NCI-H69 (cell line): ENCODE measurements at regions not wholly inside any gene's neighbourhood (a gene's known extent, or its start where the extent isn't known, plus 50 kb on each side); places are given as distances from the start of the nearest gene placed in this dataset.

ENCODE experiments used
- DNase-seq: peaks from one replicate; lab custom pipeline; 2025; lab: John Stamatoyannopoulos, UW

DNA sequence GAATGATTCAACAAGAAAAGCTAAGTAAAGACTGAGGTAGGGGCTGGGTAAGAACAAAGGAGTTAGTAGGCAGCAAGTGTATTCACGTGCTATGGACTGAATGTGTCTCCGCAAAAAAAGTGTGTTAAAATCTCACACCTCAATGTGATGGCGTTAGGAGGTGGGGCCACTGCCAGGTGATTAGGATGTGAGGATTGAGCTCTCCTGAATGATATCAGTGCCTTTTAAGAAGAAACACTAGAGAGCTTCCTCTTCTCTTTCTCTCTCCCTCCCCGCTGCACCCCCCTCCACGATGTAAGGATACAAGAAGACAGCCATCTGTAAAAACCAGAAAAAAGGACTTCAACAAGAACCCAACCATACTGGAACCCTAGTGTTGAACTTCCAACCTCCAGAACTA is 396.1 kb upstream of the PLXNA2 start:
- no peak for DNase-seq

GRCh38 chr1:208641579-208642280 is 397.5 kb upstream of the PLXNA2 start:
- no peak for DNase-seq

- DNase-seq = peak; percentile 24
Observed at GRCh38 chr1:208643005-208643597, 398.9 kb upstream of the PLXNA2 start.

- peak; percentile 96 for DNase-seq
Observed at GRCh38 chr1:208644401-208645160, 400.4 kb upstream of the PLXNA2 start.

- no peak for DNase-seq
Observed at GRCh38 chr1:208646431-208646830, 402.2 kb upstream of the PLXNA2 start.

DNA sequence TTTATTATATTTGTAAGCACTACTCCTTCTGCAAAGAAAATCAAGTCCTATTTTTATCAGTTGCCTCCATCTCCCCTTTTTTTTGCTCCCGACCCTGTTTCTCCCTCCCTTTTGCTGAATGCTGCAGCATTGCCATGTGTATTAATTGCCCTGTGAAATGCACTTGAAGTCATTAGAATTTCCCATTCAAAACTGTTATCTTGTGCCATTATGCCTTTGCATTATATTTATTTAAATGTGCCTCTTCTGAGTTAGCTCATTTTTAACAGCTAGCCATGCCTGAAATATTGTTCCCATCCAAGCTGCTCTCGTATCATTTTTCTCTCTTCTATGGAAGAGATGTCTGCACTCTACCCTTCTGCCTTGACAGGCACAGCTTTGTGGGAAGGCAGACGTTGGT is 404.0 kb upstream of the PLXNA2 start:
- DNase-seq = no peak

DNA sequence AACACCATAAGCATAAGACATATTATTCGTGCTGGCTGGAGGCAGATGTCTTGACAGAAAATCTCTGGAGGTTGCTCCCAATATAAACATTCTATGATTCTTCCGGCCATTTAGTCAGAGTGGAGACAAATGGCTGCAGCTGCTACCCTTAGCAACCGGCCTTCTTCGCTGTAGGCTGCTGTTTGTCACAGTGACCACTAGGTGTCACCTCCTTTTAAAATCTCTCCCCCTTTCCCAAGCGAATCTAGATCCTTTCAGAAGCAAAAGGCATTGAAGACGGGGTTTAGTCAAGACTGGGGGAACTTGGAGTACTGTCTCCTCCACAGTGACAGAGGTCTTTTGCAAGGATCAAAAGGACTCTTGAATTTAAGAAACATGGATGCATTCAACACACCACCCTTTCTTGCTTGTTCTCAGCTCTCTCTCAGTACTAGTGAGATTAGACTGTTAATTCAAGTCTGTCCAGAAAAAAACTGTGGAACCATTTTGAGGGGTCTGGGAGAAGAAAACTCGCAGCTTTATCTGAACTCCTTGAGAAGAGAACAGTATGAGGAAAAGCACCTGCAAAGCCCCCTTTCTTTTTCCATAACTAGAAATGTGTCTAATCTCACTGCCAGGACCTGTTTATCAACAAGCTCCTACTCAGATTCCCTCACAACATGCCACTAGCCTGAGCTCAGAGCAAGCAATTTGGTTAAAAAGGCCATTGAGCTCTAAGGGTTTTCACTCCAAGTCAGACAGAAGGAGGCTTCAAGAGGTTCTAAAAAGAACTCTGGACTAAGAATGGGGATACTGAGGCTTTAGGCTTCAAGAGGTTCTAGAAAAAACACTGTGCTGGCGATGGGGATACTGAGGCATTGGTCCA is 408.3 kb upstream of the PLXNA2 start:
- DNase-seq = peak; percentile 92

DNA sequence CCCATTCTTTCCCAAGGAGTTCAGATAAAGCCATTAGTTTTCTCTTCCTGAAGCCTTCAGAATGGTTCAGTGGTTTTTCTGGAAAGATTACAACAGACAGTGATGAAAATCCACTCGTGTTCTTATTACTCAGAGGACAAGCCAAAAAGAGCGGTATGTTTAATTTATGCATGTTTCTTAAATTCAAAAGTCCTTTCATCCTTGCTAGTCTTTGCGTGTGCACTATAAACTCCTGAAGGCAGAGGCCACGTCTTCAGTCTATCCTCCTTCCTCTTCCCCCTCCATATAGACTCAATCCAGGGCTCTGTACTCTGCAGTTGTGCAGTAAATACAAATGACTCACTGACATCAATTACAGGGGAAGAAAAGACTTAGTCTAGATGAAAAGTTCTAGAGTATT is 409.2 kb upstream of the PLXNA2 start:
- peak; percentile 22 for DNase-seq

DNA sequence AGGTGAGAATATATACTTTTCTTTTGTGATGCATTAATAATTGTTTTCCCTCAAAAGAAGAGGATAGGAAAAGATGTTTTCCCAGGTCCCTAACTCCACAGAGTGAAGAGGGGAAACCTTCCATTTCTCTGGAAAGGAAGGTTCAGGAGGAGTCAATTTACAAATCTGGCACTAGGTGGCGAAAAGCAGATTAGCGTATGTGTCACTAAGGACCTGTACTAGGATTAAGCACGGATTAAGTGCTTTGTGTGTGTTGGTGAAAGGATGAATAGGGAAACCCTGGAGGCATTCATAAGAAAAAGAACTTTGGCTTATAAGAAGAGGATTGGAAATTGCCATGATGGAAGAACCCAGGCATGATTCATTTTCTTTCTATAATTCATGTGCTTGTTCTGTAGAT is 410.1 kb upstream of the PLXNA2 start:
- peak; percentile 76 for DNase-seq

GRCh38 chr1:208665936-208666335 is 421.8 kb upstream of the PLXNA2 start:
- DNase-seq = no peak

DNA sequence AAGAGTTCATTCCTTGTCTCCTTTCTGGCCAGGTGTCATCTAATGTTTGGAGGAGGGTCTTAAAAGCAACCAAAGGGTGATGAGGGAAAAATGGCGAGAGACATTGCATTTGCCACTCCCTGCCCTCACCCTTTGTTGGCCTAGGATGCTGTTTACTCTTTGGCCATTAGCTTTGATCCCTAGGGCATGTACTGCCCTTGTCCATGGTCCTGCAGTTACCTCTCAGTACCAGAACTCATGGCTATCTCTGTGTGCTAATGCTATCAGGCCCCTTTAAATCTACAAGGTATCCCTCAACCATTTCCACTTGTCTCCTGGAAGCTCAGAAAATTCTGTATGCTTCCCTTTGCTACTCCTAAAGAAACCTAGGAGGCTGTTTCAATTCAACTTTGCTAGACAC is 424.8 kb upstream of the PLXNA2 start:
- DNase-seq = no peak

DNA sequence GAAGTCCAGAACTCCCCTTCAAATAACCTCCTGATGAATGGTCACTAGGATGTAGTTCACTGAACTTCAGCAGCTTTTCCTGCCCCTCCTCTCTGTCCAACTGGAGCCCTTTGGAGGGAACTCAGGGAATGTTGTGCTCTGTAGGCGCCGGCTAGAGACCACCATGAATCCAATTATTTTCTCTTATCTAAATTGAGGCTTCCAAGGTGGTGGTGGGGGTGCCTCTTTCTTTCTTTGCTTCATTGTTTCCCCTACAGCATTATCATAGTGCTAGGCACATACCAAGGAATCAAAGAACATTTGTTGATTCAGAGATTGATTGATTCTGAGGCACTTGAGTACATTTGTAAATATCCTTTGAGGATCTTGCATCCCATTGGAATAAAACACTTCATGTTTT is 426.6 kb upstream of the PLXNA2 start:
- no peak for DNase-seq

- DNase-seq = peak; percentile 37
Observed at GRCh38 chr1:208681878-208682663, 437.9 kb upstream of the PLXNA2 start.

- peak; percentile 61 for DNase-seq
Observed at GRCh38 chr1:208682664-208683013, 438.5 kb upstream of the PLXNA2 start.

DNA sequence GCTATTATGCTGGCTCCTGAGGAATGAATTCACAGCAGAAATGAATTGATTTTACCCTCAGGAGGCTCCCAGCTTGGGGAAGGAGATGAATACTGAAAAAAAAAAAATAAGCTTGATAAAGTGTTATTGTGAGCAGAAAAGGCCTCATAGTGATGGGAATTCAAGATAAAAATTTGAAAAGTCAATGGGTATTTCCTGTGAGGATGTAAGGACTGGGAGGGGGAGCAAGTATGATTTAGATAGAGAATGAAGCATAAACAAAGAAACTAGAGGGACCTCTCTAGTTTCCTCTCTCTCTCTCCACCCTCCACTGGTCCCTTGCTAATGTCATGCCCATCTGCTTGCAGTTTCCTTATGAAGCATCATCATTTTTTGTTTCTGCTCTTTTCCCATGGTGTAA is 439.0 kb upstream of the PLXNA2 start:
- DNase-seq = no peak

GRCh38 chr1:208684192-208684591 is 440.0 kb upstream of the PLXNA2 start:
- DNase-seq = no peak

- no peak for DNase-seq
Observed at GRCh38 chr1:208686592-208686991, 442.4 kb upstream of the PLXNA2 start.

DNA sequence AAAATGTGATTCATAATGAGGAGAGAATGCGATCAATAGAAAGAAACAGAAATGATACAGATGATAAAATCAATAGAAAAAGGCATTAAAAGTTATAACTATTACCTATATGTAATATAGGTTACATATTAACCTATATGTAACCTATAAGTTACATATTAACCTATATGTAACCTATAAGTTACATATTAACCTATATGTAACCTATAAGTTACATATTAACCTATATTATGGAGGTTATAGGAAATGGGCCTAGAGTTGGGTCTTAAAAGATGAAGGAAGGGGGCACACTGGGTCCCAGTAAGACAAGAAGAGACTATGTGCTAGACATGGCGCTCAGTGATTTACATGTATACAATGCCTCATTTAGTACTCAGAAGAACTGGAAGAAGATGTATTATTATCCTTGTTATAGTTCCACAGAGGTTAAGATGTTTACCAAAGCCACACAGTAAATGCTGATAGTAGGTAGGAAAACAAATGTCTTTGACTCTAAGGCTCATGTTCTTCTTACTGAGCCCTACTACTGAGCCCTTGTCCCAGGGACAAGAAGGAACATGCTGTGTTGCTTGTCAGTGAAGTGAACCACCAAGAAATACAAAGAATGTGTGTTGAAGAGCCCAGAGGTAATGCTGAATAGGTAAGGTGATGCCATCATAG is 444.6 kb upstream of the PLXNA2 start:
- DNase-seq = no peak

DNA sequence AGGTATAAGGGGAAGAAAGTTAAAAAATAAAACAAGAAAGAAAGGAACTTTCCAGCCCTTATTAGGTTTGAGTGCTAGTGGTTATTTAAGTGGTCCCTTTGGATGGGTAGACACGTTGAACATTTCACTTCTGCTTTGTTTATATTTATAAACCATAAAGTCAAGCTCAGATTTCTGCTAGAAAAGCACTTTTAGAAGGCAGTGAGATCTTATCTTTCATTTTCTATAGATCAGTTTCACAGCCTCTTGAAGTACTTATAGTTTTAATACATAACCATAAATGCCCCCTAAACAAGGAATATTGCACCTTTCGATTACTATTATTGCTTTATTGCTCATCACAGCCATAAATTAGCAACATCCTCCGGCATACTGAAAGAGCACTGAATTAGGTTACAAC is 446.8 kb upstream of the PLXNA2 start:
- DNase-seq = no peak

DNA sequence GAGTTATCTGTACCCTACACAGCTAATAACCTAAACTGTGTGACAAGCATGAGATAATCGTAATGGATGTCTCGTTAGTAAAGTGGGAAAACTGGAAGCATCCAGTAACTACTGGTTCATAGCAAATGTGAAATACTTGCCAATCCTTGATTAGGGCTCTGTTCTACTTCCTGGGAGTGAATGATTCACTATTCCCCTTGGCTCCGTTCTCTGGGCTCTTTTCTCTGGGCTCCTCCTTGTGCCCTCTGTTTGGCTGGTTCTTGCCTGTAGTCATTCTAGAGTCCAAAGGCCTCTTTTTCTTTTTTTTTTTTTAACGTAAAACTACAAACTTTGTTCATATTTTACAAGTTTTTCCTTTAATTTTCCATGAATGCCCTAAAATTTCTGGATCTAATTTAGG is 465.8 kb upstream of the PLXNA2 start:
- DNase-seq = no peak

- no peak for DNase-seq
Observed at GRCh38 chr1:208714323-208714722, 470.1 kb upstream of the PLXNA2 start.
